Body of pancreas (tissue), 4 donors: ENCODE measurements at regions not wholly inside any gene's neighbourhood (a gene's known extent, or its start where the extent isn't known, plus 50 kb on each side); places are given as distances from the start of the nearest gene placed in this dataset.

Source experiments
- ATAC-seq: fragments of 150-250 bp; one replicate; pipeline ENCODE4 v1.9.1; 2016
- DNase-seq, 4 donors: peaks; one replicate each; pipeline ENCODE4 v3.0.0-alpha.2; 2019
- H3K27ac ChIP-seq, 4 donors: fragments of 200-600 bp; sonication (generic); 1 replicate in 3 of 4; 2 replicates in 1 of 4; pipeline versions ENCODE4 v1.5.1 to v1.6.1; 2016 to 2019; ENCODE audit warnings: mild to moderate bottlenecking in 1 of 4, mixed read lengths in 1 of 4, moderate library complexity in 1 of 4
- H3K27me3 ChIP-seq, 2 donors: fragments of 200-600 bp; sonication (generic); one replicate each; pipeline ENCODE4 v1.6.0; 2016; ENCODE audit warnings: mild to moderate bottlenecking in 1 of 2
- H3K36me3 ChIP-seq, 2 donors: fragments of 200-600 bp; sonication (generic); replicated peaks in 1 of 2; 2 replicates each; pipeline ENCODE4 v1.5.1; 2016; ENCODE audit warnings: low read depth in 2 of 2; ENCODE audit not compliant: insufficient read depth in 1 of 2
- H3K4me1 ChIP-seq: fragments of 200-600 bp; sonication (generic); one replicate; pipeline ENCODE4 v1.6.0; 2016
- H3K4me3 ChIP-seq, 2 donors: fragments of 200-600 bp; sonication (generic); 1 replicate in 1 of 2; 2 replicates in 1 of 2; pipeline ENCODE4 v1.5.1; 2016 to 2019
- H3K9me3 ChIP-seq, 3 donors: fragments of 200-600 bp; sonication (generic); 1 replicate in 2 of 3; 2 replicates in 1 of 3; pipeline ENCODE4 v1.5.1; 2016
- CTCF ChIP-seq, 7 experiments: fragments of 450-650 bp in 4 of 7; fragments of 200-600 bp in 3 of 7; sonication (generic) in 3 of 7; IDR thresholded peaks; one replicate each; pipeline ENCODE4 v1.5.1; 2016 to 2019; ENCODE audit warnings: antibody characterized with exemption in 7 of 7
- POLR2A ChIP-seq, 3 donors: fragments of 450-650 bp; IDR thresholded peaks; one replicate each; pipeline ENCODE4 v1.6.1; 2016; ENCODE audit warnings: antibody characterized with exemption in 3 of 3, mild to moderate bottlenecking in 2 of 3
- WGBS, 2 donors: methylation state at CpG; one replicate each; pipeline ENCODE4 v1.1.5; 2017; 5-methylcytosine and 5-hydroxymethylcytosine counted together
- intact Hi-C: fragments of 100-400 bp; cut with DNase I; formaldehyde crosslinking; loops from one replicate; pipeline ENCODE4 v1.15.1; 2023

- no peak for TF ChIP-seq POLR2A (IDR thresholded peaks at IDR 0.05)
- no peak for TF ChIP-seq CTCF (IDR thresholded peaks at IDR 0.05)
- WGBS, 2 donors, result 46 to 71% methylated on average over 1 of the region's 1 CpG
- Histone ChIP-seq H3K36me3 (no peaks in the 10 kb centered on the region), H3K4me1 (no peaks in the 10 kb centered on the region), H3K27me3 (no peaks in the 10 kb centered on the region), H3K27ac (no peak overlapping the region), H3K4me3 (no peak overlapping the region), H3K9me3 (no peaks in the 10 kb centered on the region)
- ATAC-seq, result peak; percentile 47
- no peak for DNase-seq
- intact Hi-C loops, result no loop called here
Measured at GRCh38 chr12:128138125-128138524, 128.8 kb upstream of the TMEM132C start.

- ATAC-seq (peak; percentile 33), DNase-seq (peak in 2 of 4 donors; percentile 7 to 8)
- no peak overlapping the region for H3K27ac ChIP-seq
- WGBS, 2 donors, result 31 to 34% methylated on average over 4 of the region's 4 CpGs
- no peaks in the 10 kb centered on the region for H3K4me1 ChIP-seq
- no peak overlapping the region for H3K4me3 ChIP-seq
- H3K27me3 ChIP-seq, result no peaks in the 10 kb centered on the region
- intact Hi-C loops, result no loop called here
- H3K9me3 ChIP-seq, result no peaks in the 10 kb centered on the region
- TF ChIP-seq CTCF (IDR thresholded peaks at IDR 0.05) (no peak), POLR2A (IDR thresholded peaks at IDR 0.05) (no peak)
- H3K36me3 ChIP-seq, result no peaks in the 10 kb centered on the region
Measured at GRCh38 chr12:128140551-128140950, 126.4 kb upstream of the TMEM132C start.

GRCh38 chr12:128150961-128151360 lies 116.0 kb upstream of the TMEM132C start:
- ATAC-seq (no peak), DNase-seq (no peak)
- no peaks in the 10 kb centered on the region for H3K27me3 ChIP-seq
- H3K4me1 ChIP-seq, result no peaks in the 10 kb centered on the region
- H3K4me3 ChIP-seq, result no peak overlapping the region
- H3K27ac ChIP-seq, result no peak overlapping the region
- 47 to 62% methylated on average over 5 of the region's 5 CpGs for WGBS, 2 donors
- no peaks in the 10 kb centered on the region for H3K36me3 ChIP-seq
- intact Hi-C loops, result no loop called here
- no peaks in the 10 kb centered on the region for H3K9me3 ChIP-seq
- TF ChIP-seq CTCF (IDR thresholded peaks at IDR 0.05) (no peak), POLR2A (IDR thresholded peaks at IDR 0.05) (no peak)

GRCh38 chr12:128155571-128155970 lies 111.4 kb upstream of the TMEM132C start:
- ATAC-seq (no peak), DNase-seq (no peak)
- TF ChIP-seq POLR2A (IDR thresholded peaks at IDR 0.05), result no peak
- TF ChIP-seq CTCF (IDR thresholded peaks at IDR 0.05), result no peak
- H3K4me1 ChIP-seq, result no peaks in the 10 kb centered on the region
- no peaks in the 10 kb centered on the region for H3K36me3 ChIP-seq
- intact Hi-C loops, result no loop called here
- H3K27ac ChIP-seq, result no peak overlapping the region
- WGBS, 2 donors, result 63 to 77% methylated on average over 4 of the region's 4 CpGs
- H3K4me3 ChIP-seq, result no peak overlapping the region
- H3K27me3 ChIP-seq, result no peaks in the 10 kb centered on the region
- H3K9me3 ChIP-seq, result no peaks in the 10 kb centered on the region

- no peaks in the 10 kb centered on the region for H3K27me3 ChIP-seq
- WGBS, 2 donors, result 33 to 51% methylated on average over 5 of the region's 5 CpGs
- intact Hi-C loops, result no loop called here
Measured at GRCh38 chr12:128163086-128163485, 103.9 kb upstream of the TMEM132C start.

More at GRCh38 chr12:128163086-128163485, 103.9 kb upstream of the TMEM132C start:
- Histone ChIP-seq H3K4me1 (no peaks in the 10 kb centered on the region), H3K36me3 (no peaks in the 10 kb centered on the region), H3K4me3 (no peak overlapping the region), H3K27ac (no peak overlapping the region), H3K9me3 (no peaks in the 10 kb centered on the region)
- ATAC-seq (no peak), DNase-seq (no peak)
- TF ChIP-seq POLR2A (IDR thresholded peaks at IDR 0.05), result no peak
